Breast epithelium (tissue), 4 donors: ENCODE measurements at regions not wholly inside any gene's neighbourhood (a gene's known extent, or its start where the extent isn't known, plus 50 kb on each side); places are given as distances from the start of the nearest gene placed in this dataset.

Experiments used
- DNase-seq, 2 donors: peaks; one replicate each; pipeline ENCODE4 v3.0.0-alpha.2; 2019; ENCODE audit warnings: low spot score in 2 of 2
- H3K27ac ChIP-seq, 2 donors: fragments of 200-600 bp; sonication (generic) in 1 of 2; one replicate each; pipeline ENCODE4 v1.5.1; 2016 to 2019; ENCODE audit warnings: mild to moderate bottlenecking in 1 of 2
- H3K27me3 ChIP-seq, 2 donors: fragments of 200-600 bp; sonication (generic) in 1 of 2; one replicate each; pipeline versions ENCODE4 v1.5.1 to v1.6.0; 2017 to 2019; ENCODE audit warnings: control low read depth in 1 of 2, mild to moderate bottlenecking in 1 of 2
- H3K36me3 ChIP-seq: fragments of 200-600 bp; one replicate; pipeline ENCODE4 v1.5.1; 2019
- H3K4me1 ChIP-seq, 2 donors: fragments of 200-600 bp; sonication (generic); one replicate each; pipeline ENCODE4 v1.5.1; 2016 to 2019; ENCODE audit warnings: control low read depth in 1 of 2
- H3K4me3 ChIP-seq, 3 donors: fragments of 200-600 bp; sonication (generic); 1 replicate in 2 of 3; 2 replicates in 1 of 3; pipeline ENCODE4 v1.5.1; 2016 to 2019; ENCODE audit warnings: mild to moderate bottlenecking in 3 of 3, moderate library complexity in 2 of 3
- H3K9me3 ChIP-seq, 2 donors: fragments of 200-600 bp; sonication (generic) in 1 of 2; one replicate each; pipeline ENCODE4 v1.5.1; 2016 to 2019; ENCODE audit warnings: control low read depth in 1 of 2
- POLR2A ChIP-seq: fragments of 450-650 bp; IDR thresholded peaks from one replicate; pipeline ENCODE4 v1.6.1; 2016; ENCODE audit warnings: antibody characterized with exemption, mild to moderate bottlenecking, moderate library complexity
- POLR2AphosphoS5 ChIP-seq, 3 donors: sonication (generic); formaldehyde crosslinking; IDR thresholded peaks; one replicate each; pipeline ENCODE4 v1.6.1; 2017; ENCODE audit warnings: antibody characterized with exemption in 3 of 3
- intact Hi-C: fragments of 100-400 bp; cut with DNase I; formaldehyde crosslinking; loops from one replicate; pipeline ENCODE4 v1.15.1; 2023; ENCODE audit warnings: low total_unique reads
- TF ChIP-seq, protein P1 (sequence below), 3 donors: fragments of 450-650 bp; IDR thresholded peaks; one replicate each; pipeline ENCODE4 v1.5.1; 2016 to 2017; ENCODE audit warnings: antibody characterized with exemption in 3 of 3, mild to moderate bottlenecking in 3 of 3, moderate library complexity in 3 of 3

DNA sequence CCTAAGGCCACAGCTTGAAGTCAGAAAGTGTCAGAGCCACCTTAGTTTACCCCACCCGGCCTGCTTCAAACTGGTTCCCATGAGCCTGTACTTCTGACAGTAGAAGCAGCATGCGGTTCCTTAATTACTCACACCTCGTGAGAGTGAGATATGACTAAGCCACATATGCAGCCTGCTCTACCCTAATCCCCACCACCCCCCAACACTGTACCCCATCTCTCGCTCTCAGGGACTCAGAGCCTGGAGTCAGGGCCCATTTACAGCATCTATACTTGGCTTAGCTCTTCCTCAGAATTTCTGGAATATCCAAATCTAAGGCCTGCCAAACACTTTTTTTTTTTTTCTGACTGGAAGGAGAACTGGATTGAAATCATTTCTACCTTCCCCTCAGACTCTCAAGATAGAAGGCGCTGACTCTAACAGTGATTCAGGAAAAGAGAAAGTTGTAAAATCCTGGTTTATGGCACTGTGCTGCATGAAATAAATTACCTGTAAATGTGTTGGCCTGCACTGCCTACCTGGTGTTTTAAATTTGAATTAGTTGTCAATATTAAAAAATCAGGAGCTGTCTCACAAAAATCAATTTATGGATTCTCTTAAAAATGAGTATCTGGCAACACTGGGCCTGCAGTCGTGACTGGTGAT, 360.0 kb downstream of the RND3 start:
- intact Hi-C loops, result no loop called here
- DNase-seq, result no peak
- Histone ChIP-seq H3K9me3 (no peaks in the 10 kb centered on the region), H3K27ac (no peak overlapping the region), H3K4me1 (no peaks in the 10 kb centered on the region), H3K36me3 (no peaks in the 10 kb centered on the region), H3K27me3 (no peaks in the 10 kb centered on the region), H3K4me3 (no peak overlapping the region)
- TF ChIP-seq POLR2A, result no peak
- TF ChIP-seq, protein P1, sequence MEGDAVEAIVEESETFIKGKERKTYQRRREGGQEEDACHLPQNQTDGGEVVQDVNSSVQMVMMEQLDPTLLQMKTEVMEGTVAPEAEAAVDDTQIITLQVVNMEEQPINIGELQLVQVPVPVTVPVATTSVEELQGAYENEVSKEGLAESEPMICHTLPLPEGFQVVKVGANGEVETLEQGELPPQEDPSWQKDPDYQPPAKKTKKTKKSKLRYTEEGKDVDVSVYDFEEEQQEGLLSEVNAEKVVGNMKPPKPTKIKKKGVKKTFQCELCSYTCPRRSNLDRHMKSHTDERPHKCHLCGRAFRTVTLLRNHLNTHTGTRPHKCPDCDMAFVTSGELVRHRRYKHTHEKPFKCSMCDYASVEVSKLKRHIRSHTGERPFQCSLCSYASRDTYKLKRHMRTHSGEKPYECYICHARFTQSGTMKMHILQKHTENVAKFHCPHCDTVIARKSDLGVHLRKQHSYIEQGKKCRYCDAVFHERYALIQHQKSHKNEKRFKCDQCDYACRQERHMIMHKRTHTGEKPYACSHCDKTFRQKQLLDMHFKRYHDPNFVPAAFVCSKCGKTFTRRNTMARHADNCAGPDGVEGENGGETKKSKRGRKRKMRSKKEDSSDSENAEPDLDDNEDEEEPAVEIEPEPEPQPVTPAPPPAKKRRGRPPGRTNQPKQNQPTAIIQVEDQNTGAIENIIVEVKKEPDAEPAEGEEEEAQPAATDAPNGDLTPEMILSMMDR (IDR thresholded peaks at IDR 0.05), result no peak
- TF ChIP-seq POLR2AphosphoS5 (IDR thresholded peaks at IDR 0.05), result no peak

DNA sequence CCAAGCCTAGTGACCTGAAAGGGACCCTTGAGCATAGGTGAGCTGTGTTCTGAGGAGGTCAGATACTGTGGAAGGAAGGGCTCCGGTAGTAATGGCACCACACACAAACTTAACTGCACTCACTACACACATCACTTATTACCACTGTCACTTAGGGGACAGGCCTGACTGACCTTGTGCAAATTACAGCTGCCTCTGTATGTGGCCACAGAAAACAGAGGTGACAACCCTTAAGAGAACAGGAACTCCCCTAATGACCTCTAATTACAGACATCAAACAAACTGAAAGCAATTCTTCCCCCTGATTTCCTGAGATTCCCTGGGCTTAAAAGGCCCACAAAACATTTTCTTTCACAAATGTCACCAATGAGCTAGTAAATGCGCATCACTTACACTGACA, 360.6 kb downstream of the RND3 start:
- Histone ChIP-seq H3K27me3 (no peaks in the 10 kb centered on the region), H3K4me3 (no peak overlapping the region), H3K36me3 (no peaks in the 10 kb centered on the region), H3K27ac (no peak overlapping the region), H3K4me1 (no peaks in the 10 kb centered on the region), H3K9me3 (no peaks in the 10 kb centered on the region)
- intact Hi-C loops, result no loop called here
- no peak for DNase-seq
- TF ChIP-seq, protein P1 (IDR thresholded peaks at IDR 0.05), result no peak
- TF ChIP-seq POLR2A, result no peak
- TF ChIP-seq POLR2AphosphoS5 (IDR thresholded peaks at IDR 0.05), result no peak

DNA sequence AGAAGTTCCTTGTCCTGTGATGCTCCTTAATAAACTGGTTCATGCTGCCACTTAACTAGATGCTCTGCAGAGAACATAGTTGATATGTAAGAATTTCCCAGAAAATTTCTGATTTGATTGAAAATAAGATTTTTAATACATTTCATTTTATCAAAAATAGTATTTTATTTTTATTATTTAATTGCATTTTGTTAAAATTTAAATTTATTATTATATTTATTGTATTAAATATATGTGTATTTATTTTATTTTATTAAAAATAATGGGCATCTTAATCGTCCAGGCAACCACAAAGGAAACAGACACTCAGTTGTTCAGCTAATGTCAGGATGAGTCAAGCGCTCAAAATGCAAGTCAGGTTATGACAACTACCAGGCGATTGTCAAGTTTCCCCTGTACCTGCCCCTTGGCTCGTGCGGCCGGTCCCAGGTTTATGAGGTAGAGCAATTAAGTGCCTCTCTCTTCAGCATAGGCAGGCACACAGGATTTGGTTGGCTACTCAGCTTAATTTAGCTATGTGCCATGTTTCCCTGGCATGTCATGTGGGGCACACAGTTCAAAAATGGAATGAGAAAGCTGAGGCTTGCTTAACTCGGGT, 361.2 kb downstream of the RND3 start:
- intact Hi-C loops, result no loop called here
- Histone ChIP-seq H3K4me3 (no peak overlapping the region), H3K9me3 (no peaks in the 10 kb centered on the region), H3K27me3 (no peaks in the 10 kb centered on the region), H3K4me1 (no peaks in the 10 kb centered on the region), H3K36me3 (no peaks in the 10 kb centered on the region), H3K27ac (no peak overlapping the region)
- TF ChIP-seq POLR2A (no peak), POLR2AphosphoS5 (IDR thresholded peaks at IDR 0.05) (no peak)
- TF ChIP-seq, protein P1 (IDR thresholded peaks at IDR 0.05), result no peak
- no peak for DNase-seq

DNA sequence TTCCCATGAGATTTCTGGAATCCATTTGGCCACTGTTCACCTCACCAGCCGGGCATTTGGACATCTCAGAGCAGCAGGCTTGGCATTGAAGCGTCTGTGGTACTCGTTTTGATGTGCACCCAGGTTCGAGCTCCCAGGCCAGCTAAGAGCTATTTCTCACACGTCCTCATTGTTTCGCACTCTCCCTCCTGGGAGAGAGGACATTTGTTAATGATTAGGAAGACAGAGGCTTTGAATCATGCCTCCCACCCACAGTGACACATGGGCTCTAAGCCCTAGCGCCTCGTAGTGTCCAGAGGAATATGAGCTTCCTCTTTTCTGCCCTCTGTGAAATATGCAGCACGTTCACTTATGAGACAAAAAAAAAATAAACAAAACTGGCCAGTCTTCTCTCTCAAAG, 361.8 kb downstream of the RND3 start:
- no peaks in the 10 kb centered on the region for H3K36me3 ChIP-seq
- H3K27ac ChIP-seq, result peak overlapping the region in 1 of 2 donors; percentile 9
- H3K9me3 ChIP-seq, result no peaks in the 10 kb centered on the region
- H3K27me3 ChIP-seq, result no peaks in the 10 kb centered on the region
- H3K4me1 ChIP-seq, result no peaks in the 10 kb centered on the region
- no peak for DNase-seq
- intact Hi-C loops, result no loop called here
- no peak overlapping the region for H3K4me3 ChIP-seq
- no peak for TF ChIP-seq POLR2AphosphoS5 (IDR thresholded peaks at IDR 0.05)
- no peak for TF ChIP-seq POLR2A
- TF ChIP-seq, protein P1 (IDR thresholded peaks at IDR 0.05), result no peak

DNA sequence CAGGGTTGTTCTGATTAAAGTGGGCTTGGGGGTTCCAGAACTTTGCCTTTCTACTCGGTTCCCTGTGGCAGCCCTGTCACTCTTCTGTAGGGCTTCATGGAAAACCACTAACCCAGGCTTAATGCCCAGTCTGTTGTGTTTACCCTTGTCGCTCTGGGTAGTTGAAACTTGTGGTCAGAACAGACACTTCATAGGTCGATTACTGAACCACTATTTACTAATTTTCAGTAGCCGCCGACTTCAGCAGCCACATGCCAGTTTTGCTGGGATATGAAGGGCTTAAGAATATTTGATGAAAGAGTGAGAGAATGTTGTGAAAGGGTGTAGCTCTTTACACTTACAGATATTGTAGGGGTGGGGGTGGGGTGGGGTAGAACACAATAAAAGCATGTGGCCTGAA, 362.3 kb downstream of the RND3 start:
- intact Hi-C loops, result no loop called here
- DNase-seq, result no peak
- TF ChIP-seq, protein P1 (IDR thresholded peaks at IDR 0.05), result no peak
- TF ChIP-seq POLR2A (no peak), POLR2AphosphoS5 (IDR thresholded peaks at IDR 0.05) (no peak)

More for the DNA sequence above, 362.3 kb downstream of the RND3 start:
- no peaks in the 10 kb centered on the region for H3K9me3 ChIP-seq
- H3K27me3 ChIP-seq, result no peaks in the 10 kb centered on the region
- no peak overlapping the region for H3K27ac ChIP-seq
- H3K4me3 ChIP-seq, result no peak overlapping the region
- H3K36me3 ChIP-seq, result no peaks in the 10 kb centered on the region
- no peaks in the 10 kb centered on the region for H3K4me1 ChIP-seq
